ENCODE measurements at regions not wholly inside any gene's neighbourhood (a gene's known extent, or its start where the extent isn't known, plus 50 kb on each side); places are given as distances from the start of the nearest gene placed in this dataset.

- TF ChIP-seq MXI1 (IDR thresholded peaks at IDR 0.05; ENCODE audit: borderline replicate concordance, low read depth, low read length) (no peak), RBAK (CRISPR knock-in tag; IDR thresholded peaks at IDR 0.05) (no peak), ZNF446 (CRISPR knock-in tag; IDR thresholded peaks at IDR 0.05) (no peak), MEIS2 (CRISPR knock-in tag; IDR thresholded peaks at IDR 0.05) (no peak), NFYC (CRISPR knock-in tag; IDR thresholded peaks at IDR 0.05) (no peak), CTCF (CRISPR knock-in tag; IDR thresholded peaks at IDR 0.05) (no peak)
- TF ChIP-seq, protein P1, sequence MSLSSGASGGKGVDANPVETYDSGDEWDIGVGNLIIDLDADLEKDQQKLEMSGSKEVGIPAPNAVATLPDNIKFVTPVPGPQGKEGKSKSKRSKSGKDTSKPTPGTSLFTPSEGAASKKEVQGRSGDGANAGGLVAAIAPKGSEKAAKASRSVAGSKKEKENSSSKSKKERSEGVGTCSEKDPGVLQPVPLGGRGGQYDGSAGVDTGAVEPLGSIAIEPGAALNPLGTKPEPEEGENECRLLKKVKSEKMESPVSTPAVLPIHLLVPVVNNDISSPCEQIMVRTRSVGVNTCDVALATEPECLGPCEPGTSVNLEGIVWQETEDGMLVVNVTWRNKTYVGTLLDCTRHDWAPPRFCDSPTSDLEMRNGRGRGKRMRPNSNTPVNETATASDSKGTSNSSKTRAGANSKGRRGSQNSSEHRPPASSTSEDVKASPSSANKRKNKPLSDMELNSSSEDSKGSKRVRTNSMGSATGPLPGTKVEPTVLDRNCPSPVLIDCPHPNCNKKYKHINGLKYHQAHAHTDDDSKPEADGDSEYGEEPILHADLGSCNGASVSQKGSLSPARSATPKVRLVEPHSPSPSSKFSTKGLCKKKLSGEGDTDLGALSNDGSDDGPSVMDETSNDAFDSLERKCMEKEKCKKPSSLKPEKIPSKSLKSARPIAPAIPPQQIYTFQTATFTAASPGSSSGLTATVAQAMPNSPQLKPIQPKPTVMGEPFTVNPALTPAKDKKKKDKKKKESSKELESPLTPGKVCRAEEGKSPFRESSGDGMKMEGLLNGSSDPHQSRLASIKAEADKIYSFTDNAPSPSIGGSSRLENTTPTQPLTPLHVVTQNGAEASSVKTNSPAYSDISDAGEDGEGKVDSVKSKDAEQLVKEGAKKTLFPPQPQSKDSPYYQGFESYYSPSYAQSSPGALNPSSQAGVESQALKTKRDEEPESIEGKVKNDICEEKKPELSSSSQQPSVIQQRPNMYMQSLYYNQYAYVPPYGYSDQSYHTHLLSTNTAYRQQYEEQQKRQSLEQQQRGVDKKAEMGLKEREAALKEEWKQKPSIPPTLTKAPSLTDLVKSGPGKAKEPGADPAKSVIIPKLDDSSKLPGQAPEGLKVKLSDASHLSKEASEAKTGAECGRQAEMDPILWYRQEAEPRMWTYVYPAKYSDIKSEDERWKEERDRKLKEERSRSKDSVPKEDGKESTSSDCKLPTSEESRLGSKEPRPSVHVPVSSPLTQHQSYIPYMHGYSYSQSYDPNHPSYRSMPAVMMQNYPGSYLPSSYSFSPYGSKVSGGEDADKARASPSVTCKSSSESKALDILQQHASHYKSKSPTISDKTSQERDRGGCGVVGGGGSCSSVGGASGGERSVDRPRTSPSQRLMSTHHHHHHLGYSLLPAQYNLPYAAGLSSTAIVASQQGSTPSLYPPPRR (CRISPR knock-in tag; IDR thresholded peaks at IDR 0.05; ENCODE audit: borderline replicate concordance): no peak
These were observed 331.9 kb upstream of the PRKCQ start for GRCh38 chr10:6912021-6912420.
